Neural progenitor cell (in vitro differentiated cells): ENCODE measurements at regions not wholly inside any gene's neighbourhood (a gene's known extent, or its start where the extent isn't known, plus 50 kb on each side); places are given as distances from the start of the nearest gene placed in this dataset.

ENCODE experiments used
- DNase-seq: peaks from one replicate; pipeline ENCODE4 v3.0.0-alpha.2; 2016; ENCODE audit warnings: low spot score
- H2AFZ ChIP-seq: fragments of 200-600 bp; sonication (generic); replicated peaks from 2 replicates; pipeline ENCODE4 v1.6.1; 2016; ENCODE audit warnings: antibody characterized with exemption
- H3F3A ChIP-seq: fragments of 200-600 bp; sonication (generic); 2 replicates; pipeline ENCODE4 v1.6.1; 2016; ENCODE audit warnings: antibody characterized with exemption, low read depth
- H3K27ac ChIP-seq: fragments of 200-600 bp; sonication (generic); 2 replicates; pipeline ENCODE4 v1.5.1; 2016; ENCODE audit warnings: mild to moderate bottlenecking
- H3K27me3 ChIP-seq: fragments of 200-600 bp; sonication (generic); 2 replicates; pipeline ENCODE4 v1.6.1; 2016; ENCODE audit warnings: mild to moderate bottlenecking, moderate library complexity
- H3K36me3 ChIP-seq: fragments of 200-600 bp; sonication (generic); 2 replicates; pipeline ENCODE4 v1.5.1; 2016
- H3K4me1 ChIP-seq: fragments of 200-600 bp; sonication (generic); 2 replicates; pipeline ENCODE4 v1.6.1; 2016; ENCODE audit warnings: mixed run types
- H3K4me2 ChIP-seq: fragments of 200-600 bp; sonication (generic); 2 replicates; pipeline ENCODE4 v1.6.1; 2016
- H3K4me3 ChIP-seq: fragments of 200-600 bp; sonication (generic); 2 replicates; pipeline ENCODE4 v1.5.1; 2016
- H3K79me2 ChIP-seq: fragments of 200-600 bp; sonication (generic); 2 replicates; pipeline ENCODE4 v1.6.1; 2016; ENCODE audit warnings: low read depth
- H3K9ac ChIP-seq: fragments of 200-600 bp; sonication (generic); 2 replicates; pipeline ENCODE4 v1.6.1; 2016
- H3K9me3 ChIP-seq: fragments of 200-600 bp; sonication (generic); 2 replicates; pipeline ENCODE4 v1.5.1; 2016; ENCODE audit warnings: low read depth
- H4K20me1 ChIP-seq: fragments of 200-600 bp; sonication (generic); 2 replicates; pipeline ENCODE4 v1.6.1; 2016; ENCODE audit warnings: low read depth
- H3K27ac Mint-ChIP-seq: 3 replicates; pipeline ENCODE4 v1.8.0; 2021; ENCODE audit warnings: mixed read lengths
- H3K27me3 Mint-ChIP-seq: 2 replicates; pipeline ENCODE4 v1.8.0; 2022; ENCODE audit warnings: low read depth, mild to moderate bottlenecking, inconsistent platforms, moderate library complexity, mixed read lengths; ENCODE audit not compliant: insufficient read depth
- H3K36me3 Mint-ChIP-seq: 3 replicates; pipeline ENCODE4 v1.8.0; 2021; ENCODE audit warnings: mixed read lengths
- H3K4me1 Mint-ChIP-seq: 3 replicates; pipeline ENCODE4 v1.8.0; 2021; ENCODE audit warnings: mixed read lengths
- H3K4me3 Mint-ChIP-seq: 3 replicates; pipeline ENCODE4 v1.8.0; 2021; ENCODE audit warnings: mild to moderate bottlenecking, moderate library complexity, mixed read lengths
- H3K9me3 Mint-ChIP-seq: 3 replicates; pipeline ENCODE4 v1.8.0; 2020; ENCODE audit warnings: mixed read lengths
- EZH2 ChIP-seq: fragments of 200-600 bp; sonication (generic); IDR thresholded peaks from 2 replicates; pipeline ENCODE4 v1.6.1; 2017; ENCODE audit warnings: antibody characterized with exemption, mild to moderate bottlenecking, moderate library complexity
- EZH2phosphoT487 ChIP-seq: fragments of 200-600 bp; sonication (generic); IDR thresholded peaks from 2 replicates; pipeline ENCODE4 v1.6.1; 2017; ENCODE audit warnings: antibody characterized with exemption
- TF ChIP-seq, protein P1 (sequence below): fragments of 200-600 bp; sonication (generic); IDR thresholded peaks from 2 replicates; pipeline ENCODE4 v1.5.1; 2017; ENCODE audit warnings: antibody characterized with exemption, mild to moderate bottlenecking

DNA sequence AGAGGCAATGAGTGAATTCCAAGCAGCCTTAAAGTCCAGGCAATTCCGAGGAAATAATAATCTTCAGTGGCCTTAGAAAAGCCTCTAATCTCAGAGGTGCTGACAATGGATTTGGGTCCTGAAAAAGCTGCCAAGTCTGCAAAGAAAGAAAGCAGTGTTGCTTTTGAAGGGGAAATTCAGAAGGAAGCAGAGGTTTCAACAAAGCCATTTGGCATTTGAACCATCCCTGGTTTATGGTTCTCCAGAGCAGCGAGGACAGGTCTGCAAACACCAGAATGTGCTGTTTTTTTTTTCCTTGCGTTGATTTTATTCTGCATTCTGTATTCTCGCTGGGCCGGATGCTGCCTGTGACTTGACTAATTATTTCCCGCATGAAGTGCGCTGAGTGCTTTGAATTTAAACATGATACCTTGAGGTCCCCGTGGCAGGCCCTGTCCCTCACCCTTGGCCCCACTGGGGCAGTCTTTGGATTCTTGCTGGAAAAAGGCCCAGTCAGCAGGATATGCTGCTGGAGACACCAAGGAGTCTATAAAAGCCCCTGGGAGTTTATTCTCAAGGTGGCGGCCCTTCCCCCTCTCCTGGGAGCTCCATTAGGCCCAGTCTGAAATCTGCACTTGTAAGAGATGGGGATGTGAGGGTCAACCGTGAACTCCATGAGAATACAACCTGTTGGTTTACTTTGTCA lies 338.3 kb downstream of the HAPSTR1 start:
- H3K27me3 ChIP-seq: no peaks in the 10 kb centered on the region
- H3K27ac ChIP-seq: no peak overlapping the region
- no peaks in the 10 kb centered on the region for H3K9me3 ChIP-seq
- Mint-ChIP-seq H3K9me3 (peaks cover 3% of the 10 kb centered on the region), H3K36me3 (no peaks in the 10 kb centered on the region), H3K27me3 (peaks cover 2% of the 10 kb centered on the region), H3K4me1 (peaks cover 18% of the 10 kb centered on the region), H3K4me3 (no peak overlapping the region), H3K27ac (no peak overlapping the region)
- no peaks in the 10 kb centered on the region for H4K20me1 ChIP-seq
- H3K4me2 ChIP-seq: peak overlapping the region; percentile 37
- no peak overlapping the region for H3K4me3 ChIP-seq
- no peak for TF ChIP-seq EZH2
- TF ChIP-seq, protein P1, sequence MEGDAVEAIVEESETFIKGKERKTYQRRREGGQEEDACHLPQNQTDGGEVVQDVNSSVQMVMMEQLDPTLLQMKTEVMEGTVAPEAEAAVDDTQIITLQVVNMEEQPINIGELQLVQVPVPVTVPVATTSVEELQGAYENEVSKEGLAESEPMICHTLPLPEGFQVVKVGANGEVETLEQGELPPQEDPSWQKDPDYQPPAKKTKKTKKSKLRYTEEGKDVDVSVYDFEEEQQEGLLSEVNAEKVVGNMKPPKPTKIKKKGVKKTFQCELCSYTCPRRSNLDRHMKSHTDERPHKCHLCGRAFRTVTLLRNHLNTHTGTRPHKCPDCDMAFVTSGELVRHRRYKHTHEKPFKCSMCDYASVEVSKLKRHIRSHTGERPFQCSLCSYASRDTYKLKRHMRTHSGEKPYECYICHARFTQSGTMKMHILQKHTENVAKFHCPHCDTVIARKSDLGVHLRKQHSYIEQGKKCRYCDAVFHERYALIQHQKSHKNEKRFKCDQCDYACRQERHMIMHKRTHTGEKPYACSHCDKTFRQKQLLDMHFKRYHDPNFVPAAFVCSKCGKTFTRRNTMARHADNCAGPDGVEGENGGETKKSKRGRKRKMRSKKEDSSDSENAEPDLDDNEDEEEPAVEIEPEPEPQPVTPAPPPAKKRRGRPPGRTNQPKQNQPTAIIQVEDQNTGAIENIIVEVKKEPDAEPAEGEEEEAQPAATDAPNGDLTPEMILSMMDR: no peak
- no peak for TF ChIP-seq EZH2phosphoT487
- no peaks in the 10 kb centered on the region for H3K36me3 ChIP-seq
- H2AFZ ChIP-seq: no peak overlapping the region
- H3K79me2 ChIP-seq: no peaks in the 10 kb centered on the region
- no peak overlapping the region for H3K9ac ChIP-seq
- H3F3A ChIP-seq: peaks cover 8% of the 10 kb centered on the region
- DNase-seq: no peak
- peaks cover 16% of the 10 kb centered on the region for H3K4me1 ChIP-seq

DNA sequence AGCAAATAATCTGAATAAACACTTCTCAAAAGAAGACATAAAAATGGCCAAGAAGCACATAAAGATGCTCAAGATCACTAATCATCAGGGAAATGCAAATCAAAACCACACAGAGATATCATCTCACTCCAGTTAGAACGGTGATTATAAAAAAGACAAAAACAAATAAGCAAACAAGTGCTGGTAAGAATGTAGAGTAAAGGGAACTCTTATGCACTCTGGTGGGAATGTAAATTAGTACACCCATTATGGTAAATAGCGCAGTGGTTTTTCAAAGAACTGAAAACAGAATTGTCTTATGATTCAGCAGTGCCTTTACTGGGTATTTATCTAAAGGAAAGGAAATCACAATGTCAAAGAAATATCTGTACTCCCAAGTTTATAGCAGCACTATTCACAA lies 343.2 kb downstream of the HAPSTR1 start:
- no peaks in the 10 kb centered on the region for H3K9me3 Mint-ChIP-seq
- H3K36me3 ChIP-seq: no peaks in the 10 kb centered on the region
- no peak overlapping the region for H3K27ac ChIP-seq
- H3K27ac Mint-ChIP-seq: no peak overlapping the region
- no peaks in the 10 kb centered on the region for H3K79me2 ChIP-seq
- peaks cover 14% of the 10 kb centered on the region for H3K4me1 ChIP-seq
- no peak overlapping the region for H3K9ac ChIP-seq
- no peaks in the 10 kb centered on the region for H3K27me3 ChIP-seq
- DNase-seq: no peak
- peaks cover 4% of the 10 kb centered on the region for H3F3A ChIP-seq
- no peaks in the 10 kb centered on the region for H4K20me1 ChIP-seq
- no peak overlapping the region for H3K4me3 ChIP-seq
- peaks cover 2% of the 10 kb centered on the region for H3K27me3 Mint-ChIP-seq
- no peaks in the 10 kb centered on the region for H3K9me3 ChIP-seq
- H3K36me3 Mint-ChIP-seq: no peaks in the 10 kb centered on the region
- H2AFZ ChIP-seq: no peak overlapping the region
- H3K4me1 Mint-ChIP-seq: peaks cover 10% of the 10 kb centered on the region
- H3K4me3 Mint-ChIP-seq: no peak overlapping the region
- TF ChIP-seq, protein P1: no peak
- TF ChIP-seq EZH2: no peak
- TF ChIP-seq EZH2phosphoT487: no peak
- no peak overlapping the region for H3K4me2 ChIP-seq

DNA sequence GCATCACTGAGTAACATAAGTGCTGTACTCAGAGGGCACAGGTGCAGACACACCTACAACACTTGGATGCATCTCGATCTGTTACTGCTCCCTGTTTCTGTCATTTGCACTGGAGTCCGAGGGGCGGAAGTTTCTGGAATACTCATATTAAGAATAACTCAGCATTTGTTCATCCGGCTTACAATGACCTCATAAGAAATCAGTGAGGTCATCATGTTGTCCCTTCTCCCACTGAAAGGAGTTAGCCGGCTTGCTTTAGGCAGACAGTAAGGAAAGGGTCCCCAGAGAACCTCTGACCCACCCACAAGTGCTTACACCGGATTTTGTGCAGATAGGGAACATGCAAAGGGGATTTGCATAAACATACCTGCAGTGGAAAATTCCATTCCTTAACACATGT lies 344.7 kb downstream of the HAPSTR1 start:
- no peak for DNase-seq
- no peak overlapping the region for H3K9ac ChIP-seq
- H2AFZ ChIP-seq: peak overlapping the region; percentile 12
- peaks cover 6% of the 10 kb centered on the region for H3K4me1 ChIP-seq
- no peaks in the 10 kb centered on the region for H3K27me3 ChIP-seq
- H3K27ac ChIP-seq: no peak overlapping the region
- H3K4me2 ChIP-seq: no peak overlapping the region
- peaks cover 6% of the 10 kb centered on the region for H3K4me1 Mint-ChIP-seq
- H3F3A ChIP-seq: no peaks in the 10 kb centered on the region
- no peaks in the 10 kb centered on the region for H3K36me3 ChIP-seq
- peaks cover under 1% of the 10 kb centered on the region for H3K27me3 Mint-ChIP-seq
- no peak for TF ChIP-seq EZH2phosphoT487
- no peak for TF ChIP-seq EZH2
- TF ChIP-seq, protein P1: no peak
- no peak overlapping the region for H3K4me3 ChIP-seq
- H3K9me3 ChIP-seq: no peaks in the 10 kb centered on the region
- H3K9me3 Mint-ChIP-seq: no peaks in the 10 kb centered on the region
- no peaks in the 10 kb centered on the region for H3K36me3 Mint-ChIP-seq
- H3K27ac Mint-ChIP-seq: no peak overlapping the region
- H3K4me3 Mint-ChIP-seq: no peak overlapping the region
- no peaks in the 10 kb centered on the region for H3K79me2 ChIP-seq
- no peaks in the 10 kb centered on the region for H4K20me1 ChIP-seq
